Caco-2 (cell line): ENCODE measurements at regions not wholly inside any gene's neighbourhood (a gene's known extent, or its start where the extent isn't known, plus 50 kb on each side); places are given as distances from the start of the nearest gene placed in this dataset.

ENCODE experiments used
- BruUV-seq: library from RNA; stranded (reverse); fragments of 400-500 nt; replicated peaks from 2 replicates; lab custom pipeline; 2021; lab: Mats Ljungman, UMichigan
- CTCF ChIA-PET: fragments of 300-600 bp; sonication (Branson Sonifier 250); formaldehyde crosslinking; loops from one replicate; lab custom pipeline; 2022; ENCODE audit warnings: antibody characterized with exemption; lab: Charles Lee
- POLR2A ChIA-PET: fragments of 300-600 bp; sonication (Branson Sonifier 250); formaldehyde crosslinking; loops from one replicate; lab custom pipeline; 2022; ENCODE audit warnings: antibody characterized with exemption; lab: Charles Lee
- DNase-seq, 2 experiments: peaks; one replicate each; pipeline versions ENCODE4 v3.0.0 to v3.0.0-alpha.2; 2020 to 2022
- H3K27me3 ChIP-seq: replicated peaks from 2 replicates; pipeline ENCODE4 v1.6.0; 2011; ENCODE audit warnings: low read length; ENCODE audit not compliant: control insufficient read depth, insufficient read depth
- H3K36me3 ChIP-seq: 2 replicates; pipeline ENCODE4 v1.5.1; 2011; ENCODE audit warnings: low read length; ENCODE audit not compliant: control insufficient read depth, insufficient read depth
- H3K4me1 ChIP-seq: fragments of 250-450 bp; sonication (Bioruptor Pico); 2 replicates; pipeline ENCODE4 v1.5.1; 2020; ENCODE audit warnings: mild to moderate bottlenecking
- H3K4me3 ChIP-seq: 2 replicates; pipeline ENCODE4 v1.5.1; 2011; ENCODE audit warnings: low read depth, mild to moderate bottlenecking, control low read depth, low read length
- H3K9me3 ChIP-seq: fragments of 250-450 bp; sonication (Bioruptor Pico); 2 replicates; pipeline ENCODE4 v1.5.1; 2020; ENCODE audit warnings: mild to moderate bottlenecking, moderate library complexity
- H3K27ac Mint-ChIP-seq: one replicate; pipeline ENCODE4 v1.8.0; 2022; ENCODE audit warnings: mixed read lengths; ENCODE audit not compliant: unreplicated experiment
- H3K27me3 Mint-ChIP-seq: one replicate; pipeline ENCODE4 v1.8.0; 2022; ENCODE audit warnings: mixed read lengths; ENCODE audit not compliant: insufficient read depth, unreplicated experiment
- H3K36me3 Mint-ChIP-seq: one replicate; pipeline ENCODE4 v1.8.0; 2022; ENCODE audit warnings: mild to moderate bottlenecking, mixed read lengths; ENCODE audit not compliant: insufficient read depth, unreplicated experiment
- H3K4me1 Mint-ChIP-seq: one replicate; pipeline ENCODE4 v1.8.0; 2022; ENCODE audit warnings: low read depth, mixed read lengths; ENCODE audit not compliant: unreplicated experiment
- H3K4me3 Mint-ChIP-seq: one replicate; pipeline ENCODE4 v1.8.0; 2022; ENCODE audit warnings: mild to moderate bottlenecking, moderate library complexity, mixed read lengths; ENCODE audit not compliant: unreplicated experiment
- H3K9me3 Mint-ChIP-seq: one replicate; pipeline ENCODE4 v1.8.0; 2022; ENCODE audit warnings: mixed read lengths; ENCODE audit not compliant: unreplicated experiment
- intact Hi-C: fragments of 100-400 bp; cut with micrococcal nuclease; formaldehyde crosslinking; loops from one replicate; pipeline ENCODE4 v1.10.0; 2022; ENCODE audit not compliant: unreplicated experiment
- TF ChIP-seq, protein P1 (sequence below), 2 experiments: fragments of 200-600 bp in 1 of 2; IDR thresholded peaks; 1 replicate in 1 of 2; 2 replicates in 1 of 2; pipeline versions ENCODE4 v1.5.1 to v1.8.0; 2011 to 2022; ENCODE audit warnings: antibody characterized with exemption in 1 of 2, control low read depth in 1 of 2, inconsistent platforms in 1 of 2, low read depth in 1 of 2, low read length in 1 of 2, mild to moderate bottlenecking in 1 of 2, moderate library complexity in 1 of 2; ENCODE audit not compliant: insufficient read depth in 1 of 2, severe bottlenecking in 1 of 2, unreplicated experiment in 1 of 2

DNA sequence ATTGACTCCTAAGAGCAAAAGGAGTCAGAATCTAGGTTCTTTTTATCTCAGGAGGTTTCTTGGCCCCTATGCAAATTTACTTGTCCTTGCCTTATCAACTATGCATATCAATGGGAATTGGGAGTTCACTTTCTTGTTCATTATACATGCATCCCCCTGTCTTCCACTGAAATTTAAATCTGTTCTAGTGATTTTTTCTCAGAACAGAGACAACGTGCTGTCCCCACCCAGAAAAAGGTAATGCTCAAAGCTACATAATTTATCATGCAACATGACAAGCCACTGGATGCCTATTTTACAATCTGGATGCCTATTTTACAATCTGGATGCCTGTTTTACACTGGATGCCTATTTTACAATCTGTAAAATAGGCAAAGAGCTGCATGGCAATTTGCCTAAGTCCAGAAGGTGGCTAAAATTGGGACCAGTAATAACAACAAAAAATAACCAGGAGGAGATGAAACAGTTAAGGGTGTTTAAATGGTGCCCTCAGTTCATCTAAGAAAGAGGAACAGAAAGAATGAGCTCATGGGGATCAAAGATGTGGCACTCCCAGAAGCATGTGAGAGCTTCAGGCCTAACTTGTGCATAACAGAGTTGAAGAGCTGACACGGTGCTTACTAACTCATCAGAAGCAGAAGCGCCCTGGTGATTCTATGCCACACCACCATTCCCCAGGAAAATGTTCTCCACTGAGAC is 537.8 kb upstream of the BOD1L1 start:
- no peaks in the 10 kb centered on the region for H3K9me3 Mint-ChIP-seq
- TF ChIP-seq, protein P1, sequence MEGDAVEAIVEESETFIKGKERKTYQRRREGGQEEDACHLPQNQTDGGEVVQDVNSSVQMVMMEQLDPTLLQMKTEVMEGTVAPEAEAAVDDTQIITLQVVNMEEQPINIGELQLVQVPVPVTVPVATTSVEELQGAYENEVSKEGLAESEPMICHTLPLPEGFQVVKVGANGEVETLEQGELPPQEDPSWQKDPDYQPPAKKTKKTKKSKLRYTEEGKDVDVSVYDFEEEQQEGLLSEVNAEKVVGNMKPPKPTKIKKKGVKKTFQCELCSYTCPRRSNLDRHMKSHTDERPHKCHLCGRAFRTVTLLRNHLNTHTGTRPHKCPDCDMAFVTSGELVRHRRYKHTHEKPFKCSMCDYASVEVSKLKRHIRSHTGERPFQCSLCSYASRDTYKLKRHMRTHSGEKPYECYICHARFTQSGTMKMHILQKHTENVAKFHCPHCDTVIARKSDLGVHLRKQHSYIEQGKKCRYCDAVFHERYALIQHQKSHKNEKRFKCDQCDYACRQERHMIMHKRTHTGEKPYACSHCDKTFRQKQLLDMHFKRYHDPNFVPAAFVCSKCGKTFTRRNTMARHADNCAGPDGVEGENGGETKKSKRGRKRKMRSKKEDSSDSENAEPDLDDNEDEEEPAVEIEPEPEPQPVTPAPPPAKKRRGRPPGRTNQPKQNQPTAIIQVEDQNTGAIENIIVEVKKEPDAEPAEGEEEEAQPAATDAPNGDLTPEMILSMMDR (IDR thresholded peaks at IDR 0.05; ENCODE audit: insufficient read depth in 1 of 2, low read depth in 1 of 2, low read length in 1 of 2, severe bottlenecking in 1 of 2, unreplicated experiment in 1 of 2) = no peak
- H3K4me3 ChIP-seq = no peak overlapping the region
- H3K4me1 Mint-ChIP-seq = no peaks in the 10 kb centered on the region
- intact Hi-C loops = no loop called here
- H3K4me3 Mint-ChIP-seq = no peak overlapping the region
- no peaks in the 10 kb centered on the region for H3K4me1 ChIP-seq
- POLR2A ChIA-PET = no interaction called here
- BruUV-seq = no TSS peak
- H3K27me3 Mint-ChIP-seq = no peaks in the 10 kb centered on the region
- H3K36me3 Mint-ChIP-seq = no peaks in the 10 kb centered on the region
- H3K27me3 ChIP-seq = no peaks in the 10 kb centered on the region
- H3K36me3 ChIP-seq = no peaks in the 10 kb centered on the region
- H3K27ac Mint-ChIP-seq = no peak overlapping the region
- CTCF ChIA-PET = no interaction called here
- DNase-seq = no peak
- no peaks in the 10 kb centered on the region for H3K9me3 ChIP-seq

DNA sequence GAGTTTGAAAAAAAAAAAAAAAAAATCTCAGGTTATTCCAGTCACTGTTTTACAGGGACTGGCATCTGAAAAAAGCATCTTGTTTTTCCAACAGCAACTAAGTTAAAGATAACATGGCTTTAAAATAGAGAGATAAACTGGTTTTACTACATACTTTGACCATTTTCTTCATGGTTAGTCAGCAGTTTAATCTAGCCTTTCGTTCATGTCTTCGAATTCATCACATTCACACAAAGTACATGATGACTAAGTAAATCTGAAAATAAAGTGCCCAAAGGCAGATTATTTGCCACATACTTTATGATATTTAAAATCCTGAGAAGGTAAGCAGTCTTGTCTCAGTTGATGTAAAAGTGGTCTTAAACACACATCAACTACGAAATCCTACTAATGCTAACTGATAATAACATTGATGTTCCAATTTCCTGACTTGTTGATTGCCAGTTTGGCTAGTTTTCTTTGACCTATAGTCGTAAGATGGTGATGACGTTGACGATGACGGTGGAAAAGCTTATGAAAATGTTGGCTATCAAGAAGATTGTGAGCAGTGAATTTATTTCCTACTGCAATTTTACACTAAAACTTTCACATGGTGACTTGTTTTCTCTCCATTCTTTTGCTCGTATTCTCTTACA is 540.5 kb upstream of the BOD1L1 start:
- H3K36me3 ChIP-seq = no peaks in the 10 kb centered on the region
- Mint-ChIP-seq H3K4me3 (no peak overlapping the region), H3K36me3 (no peaks in the 10 kb centered on the region), H3K27ac (no peak overlapping the region), H3K9me3 (no peaks in the 10 kb centered on the region), H3K4me1 (no peaks in the 10 kb centered on the region), H3K27me3 (no peaks in the 10 kb centered on the region)
- TF ChIP-seq, protein P1 (IDR thresholded peaks at IDR 0.05; ENCODE audit: insufficient read depth in 1 of 2, low read depth in 1 of 2, low read length in 1 of 2, severe bottlenecking in 1 of 2, unreplicated experiment in 1 of 2) = no peak
- H3K4me1 ChIP-seq = no peaks in the 10 kb centered on the region
- ChIA-PET CTCF (no interaction called here), POLR2A (no interaction called here)
- BruUV-seq = no TSS peak
- intact Hi-C loops = no loop called here
- no peak overlapping the region for H3K4me3 ChIP-seq
- no peaks in the 10 kb centered on the region for H3K9me3 ChIP-seq
- no peak for DNase-seq
- no peaks in the 10 kb centered on the region for H3K27me3 ChIP-seq

DNA sequence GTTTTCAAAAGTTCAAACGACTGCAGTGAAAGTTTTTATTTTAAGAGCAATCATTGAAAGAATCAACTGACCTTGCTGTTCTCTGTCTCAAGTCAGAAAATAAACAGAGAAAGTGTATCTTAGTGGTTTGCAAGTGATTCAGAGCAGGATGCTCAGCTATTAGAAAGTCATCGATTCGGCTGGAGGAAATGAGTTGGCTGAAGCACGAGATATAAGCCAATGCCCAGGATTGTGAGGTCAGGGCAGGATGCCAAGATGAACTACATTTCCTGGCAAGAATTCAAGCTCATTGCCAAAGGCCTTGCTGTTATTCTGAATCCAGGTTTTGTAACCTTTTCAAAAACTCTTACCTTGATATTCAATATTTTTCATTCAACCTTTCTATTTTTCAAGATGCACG is 541.4 kb upstream of the BOD1L1 start:
- intact Hi-C loops = no loop called here
- no peak overlapping the region for H3K4me3 Mint-ChIP-seq
- ChIA-PET POLR2A (no interaction called here), CTCF (no interaction called here)
- H3K27ac Mint-ChIP-seq = no peak overlapping the region
- H3K27me3 Mint-ChIP-seq = no peaks in the 10 kb centered on the region
- BruUV-seq = no TSS peak
- no peaks in the 10 kb centered on the region for H3K4me1 Mint-ChIP-seq
- Histone ChIP-seq H3K36me3 (no peaks in the 10 kb centered on the region), H3K4me1 (no peaks in the 10 kb centered on the region), H3K9me3 (no peaks in the 10 kb centered on the region), H3K27me3 (no peaks in the 10 kb centered on the region), H3K4me3 (no peak overlapping the region)
- DNase-seq = no peak
- H3K36me3 Mint-ChIP-seq = no peaks in the 10 kb centered on the region
- no peaks in the 10 kb centered on the region for H3K9me3 Mint-ChIP-seq
- TF ChIP-seq, protein P1 (IDR thresholded peaks at IDR 0.05; ENCODE audit: insufficient read depth in 1 of 2, low read depth in 1 of 2, low read length in 1 of 2, severe bottlenecking in 1 of 2, unreplicated experiment in 1 of 2) = no peak
